ENCODE measurements at regions not wholly inside any gene's neighbourhood (a gene's known extent, or its start where the extent isn't known, plus 50 kb on each side); places are given as distances from the start of the nearest gene placed in this dataset.

- no peak for TF ChIP-seq POLR2A (IDR thresholded peaks at IDR 0.05)
- DNase-seq: no peak
- no peaks in the 10 kb centered on the region for H3K4me1 ChIP-seq
- no peak overlapping the region for H3K4me3 ChIP-seq
- H3K27me3 ChIP-seq: no peaks in the 10 kb centered on the region
- no peaks in the 10 kb centered on the region for H3K9me3 ChIP-seq
- no peak overlapping the region for H3K27ac ChIP-seq
- intact Hi-C loops (cut with DNase I): no loop called here
- H3K36me3 ChIP-seq: no peaks in the 10 kb centered on the region
Measured at GRCh38 chr5:152188251-152188650, 216.8 kb downstream of the NMUR2 start.

GRCh38 chr5:152187668-152188067, 217.4 kb downstream of the NMUR2 start:
- no peak for TF ChIP-seq CTCF (IDR thresholded peaks at IDR 0.05)
- no peak for TF ChIP-seq POLR2A (IDR thresholded peaks at IDR 0.05)
- Histone ChIP-seq H3K27me3 (no peaks in the 10 kb centered on the region), H3K9me3 (no peaks in the 10 kb centered on the region), H3K4me3 (no peak overlapping the region), H3K36me3 (no peaks in the 10 kb centered on the region), H3K4me1 (no peaks in the 10 kb centered on the region), H3K27ac (no peak overlapping the region)
- DNase-seq: no peak
- intact Hi-C loops (cut with DNase I): no loop called here

GRCh38 chr5:152185547-152186245, 219.4 kb downstream of the NMUR2 start:
- Histone ChIP-seq H3K36me3 (no peaks in the 10 kb centered on the region), H3K9me3 (no peaks in the 10 kb centered on the region), H3K27ac (no peak overlapping the region), H3K4me1 (no peaks in the 10 kb centered on the region), H3K27me3 (no peaks in the 10 kb centered on the region), H3K4me3 (no peak overlapping the region)
- DNase-seq: no peak
- TF ChIP-seq POLR2A (IDR thresholded peaks at IDR 0.05): no peak
- TF ChIP-seq CTCF (IDR thresholded peaks at IDR 0.05): no peak
- 28 to 55% methylated on average over 9 of the region's 9 CpGs for WGBS, 2 donors
- intact Hi-C loops (cut with DNase I): no loop called here

- Histone ChIP-seq H3K27me3 (no peaks in the 10 kb centered on the region), H3K36me3 (no peaks in the 10 kb centered on the region), H3K4me1 (no peaks in the 10 kb centered on the region), H3K4me3 (no peak overlapping the region), H3K9me3 (peaks cover 0 to 8% (median 0%) of the 10 kb centered on the region in 3 donors), H3K27ac (no peak overlapping the region)
- 75 to 80% methylated on average over 2 of the region's 2 CpGs for WGBS, 2 donors
- intact Hi-C loops (cut with DNase I): no loop called here
- no peak for DNase-seq
- TF ChIP-seq POLR2A (IDR thresholded peaks at IDR 0.05): no peak
- TF ChIP-seq CTCF (IDR thresholded peaks at IDR 0.05): no peak
Measured at GRCh38 chr5:152184266-152184665, 220.8 kb downstream of the NMUR2 start.

- Histone ChIP-seq H3K9me3 (peaks cover 0 to 8% (median 0%) of the 10 kb centered on the region in 3 donors), H3K4me1 (no peaks in the 10 kb centered on the region), H3K36me3 (no peaks in the 10 kb centered on the region), H3K27me3 (no peaks in the 10 kb centered on the region), H3K4me3 (no peak overlapping the region), H3K27ac (no peak overlapping the region)
- intact Hi-C loops (cut with DNase I): no loop called here
- TF ChIP-seq POLR2A (IDR thresholded peaks at IDR 0.05) (no peak), CTCF (IDR thresholded peaks at IDR 0.05) (no peak)
- WGBS, 2 donors: 49 to 71% methylated on average over 3 of the region's 3 CpGs
- no peak for DNase-seq
Measured at GRCh38 chr5:152181461-152181860, 223.6 kb downstream of the NMUR2 start.

- Histone ChIP-seq H3K4me3 (no peak overlapping the region), H3K36me3 (no peaks in the 10 kb centered on the region), H3K27ac (no peak overlapping the region), H3K4me1 (no peaks in the 10 kb centered on the region), H3K27me3 (no peaks in the 10 kb centered on the region), H3K9me3 (peaks cover 0 to 8% (median 0%) of the 10 kb centered on the region in 3 donors)
- TF ChIP-seq CTCF (IDR thresholded peaks at IDR 0.05) (no peak), POLR2A (IDR thresholded peaks at IDR 0.05) (no peak)
- 56 to 67% methylated on average over 2 of the region's 2 CpGs for WGBS, 2 donors
- intact Hi-C loops (cut with DNase I): no loop called here
- no peak for DNase-seq
Measured at GRCh38 chr5:152178350-152178699, 226.8 kb downstream of the NMUR2 start.

Data from esophagus squamous epithelium (tissue), 5 donors.